Glomerular visceral epithelial cell (primary cell): ENCODE measurements at regions not wholly inside any gene's neighbourhood (a gene's known extent, or its start where the extent isn't known, plus 50 kb on each side); places are given as distances from the start of the nearest gene placed in this dataset.
"Not testable (repeated sequence)": the region's sequence is repeated elsewhere in the genome, so short reads cannot be mapped to it uniquely, and the experiment has no call there.

ENCODE experiments used
- DNase-seq: peaks from one replicate; pipeline ENCODE4 v3.0.0-alpha.2; 2016; ENCODE audit errors: extremely low spot score

DNA sequence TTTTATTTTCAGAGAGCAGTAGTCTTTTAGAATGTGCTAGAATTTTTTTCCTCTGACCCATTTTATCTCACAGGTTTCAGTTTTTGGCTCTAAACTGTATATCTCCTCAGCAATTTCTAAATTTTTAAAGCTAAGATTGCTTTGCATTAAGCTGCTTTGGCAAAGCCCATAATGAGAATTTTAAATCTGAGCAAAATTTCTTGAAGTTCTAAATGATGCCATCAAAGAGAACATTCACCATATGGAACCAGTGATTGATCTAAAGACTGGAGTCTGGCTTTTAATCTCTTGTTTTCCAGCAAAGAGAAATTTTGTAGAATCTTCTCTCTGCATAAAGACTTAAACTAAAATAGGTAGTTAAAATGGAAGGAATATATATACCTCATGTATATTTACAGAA, 313.6 kb downstream of the TBC1D32 start:
- no peak for DNase-seq

- DNase-seq: peak; percentile 15
These were observed 325.7 kb downstream of the TBC1D32 start for GRCh38 chr6:121008553-121008952.

- DNase-seq: no peak
These were observed 328.3 kb downstream of the TBC1D32 start for GRCh38 chr6:121006024-121006423.

- no peak for DNase-seq
These were observed 333.9 kb downstream of the TBC1D32 start for GRCh38 chr6:121000381-121000780.

DNA sequence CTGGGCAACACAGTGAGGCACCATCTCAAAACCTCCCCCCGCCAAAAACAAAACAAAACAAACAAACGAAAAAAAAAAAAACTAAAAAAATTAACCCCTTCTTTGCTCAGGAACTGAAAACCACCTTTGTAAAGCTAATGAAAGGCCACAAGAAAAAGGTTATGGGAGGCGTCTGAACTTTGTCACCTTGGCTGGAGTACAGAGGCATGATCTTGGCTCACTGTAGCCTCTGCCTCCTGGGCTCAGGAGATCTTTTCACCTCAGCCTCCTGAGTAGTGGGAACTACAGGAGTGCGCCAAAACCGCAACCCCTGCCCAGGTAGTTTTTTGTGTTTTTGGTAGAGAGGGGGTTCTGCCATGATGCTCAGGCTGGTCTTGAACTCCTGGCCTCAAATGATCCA, 337.9 kb downstream of the TBC1D32 start:
- no peak for DNase-seq

DNA sequence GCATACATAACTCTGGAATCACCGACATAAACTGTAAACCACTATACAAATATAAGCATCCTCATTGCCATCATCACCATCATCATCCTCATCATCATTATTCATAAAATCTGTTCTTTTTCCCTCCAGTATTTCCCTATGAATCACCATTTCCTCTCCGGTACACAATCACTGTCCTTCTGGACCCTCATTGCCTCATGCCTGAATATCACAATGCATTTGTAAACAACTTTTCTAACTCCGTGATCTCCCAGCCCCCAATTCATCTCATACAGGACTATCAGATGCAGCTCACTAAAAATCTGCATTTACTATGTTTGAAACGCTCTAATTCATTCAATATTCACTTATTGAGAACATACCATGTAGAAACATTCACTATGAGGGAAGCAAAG, 339.7 kb downstream of the TBC1D32 start:
- no peak for DNase-seq

- no peak for DNase-seq
These were observed 340.2 kb downstream of the TBC1D32 start for GRCh38 chr6:120993929-120994572.

DNA sequence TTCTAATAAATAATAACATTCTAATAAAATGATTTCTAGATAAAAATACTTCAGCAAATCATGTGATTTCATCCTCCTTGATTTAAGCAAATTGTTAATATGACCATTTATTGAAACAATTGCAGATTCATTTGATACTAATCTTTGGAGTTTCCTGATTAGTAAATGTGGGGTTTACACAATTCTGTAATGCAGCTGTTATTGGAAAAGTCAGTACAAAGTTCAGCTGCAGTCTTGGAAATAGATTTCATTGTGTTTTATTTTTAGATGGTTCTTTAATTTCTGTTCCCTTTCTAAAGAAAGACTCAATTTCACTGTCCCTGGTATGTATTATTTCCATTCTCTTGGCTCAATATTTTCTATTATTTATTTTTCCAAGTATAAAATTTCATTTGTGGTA, 342.0 kb downstream of the TBC1D32 start:
- no peak for DNase-seq

DNA sequence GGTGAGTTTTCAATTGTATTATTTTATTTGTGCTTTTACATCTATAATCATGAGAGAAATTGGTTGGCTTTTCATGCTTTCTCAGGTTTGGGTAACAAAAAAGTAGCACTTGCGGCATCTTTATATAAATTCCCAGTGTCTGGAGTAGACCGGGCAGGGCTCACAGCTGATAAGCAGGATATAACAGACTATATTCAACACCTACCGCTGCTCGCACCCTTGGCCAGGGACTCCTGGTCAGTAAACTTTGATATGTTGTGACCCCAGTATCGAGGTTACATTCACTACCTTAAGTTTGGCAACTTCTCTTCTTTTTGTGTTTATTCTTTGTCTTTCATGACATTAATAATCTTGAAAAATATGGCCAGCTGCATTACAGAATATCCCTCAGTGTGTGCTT, 343.4 kb downstream of the TBC1D32 start:
- DNase-seq: no peak

GRCh38 chr6:120981835-120982234, 352.4 kb downstream of the TBC1D32 start:
- DNase-seq: no peak

GRCh38 chr6:120966321-120966720, 368.0 kb downstream of the TBC1D32 start:
- DNase-seq: no peak

DNA sequence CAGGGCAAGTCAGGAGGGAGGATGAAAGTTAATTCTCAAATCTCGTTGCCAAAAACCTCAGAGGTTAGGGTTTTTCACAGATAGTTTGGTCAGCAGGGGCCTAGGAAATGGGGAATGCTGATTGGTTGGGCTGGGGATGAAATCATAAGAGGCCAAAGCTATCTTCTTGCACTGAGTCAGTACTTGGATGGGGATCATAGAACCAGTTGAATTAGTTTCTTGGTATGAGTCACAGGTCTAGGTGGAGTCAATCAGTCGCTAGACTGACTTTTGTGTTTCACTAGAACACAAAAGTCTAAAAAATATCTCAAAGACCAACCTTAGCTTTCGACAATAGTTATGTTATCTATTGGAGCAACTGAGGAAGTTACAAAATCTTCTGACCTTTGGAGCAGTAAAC, 368.5 kb downstream of the TBC1D32 start:
- no peak for DNase-seq

DNA sequence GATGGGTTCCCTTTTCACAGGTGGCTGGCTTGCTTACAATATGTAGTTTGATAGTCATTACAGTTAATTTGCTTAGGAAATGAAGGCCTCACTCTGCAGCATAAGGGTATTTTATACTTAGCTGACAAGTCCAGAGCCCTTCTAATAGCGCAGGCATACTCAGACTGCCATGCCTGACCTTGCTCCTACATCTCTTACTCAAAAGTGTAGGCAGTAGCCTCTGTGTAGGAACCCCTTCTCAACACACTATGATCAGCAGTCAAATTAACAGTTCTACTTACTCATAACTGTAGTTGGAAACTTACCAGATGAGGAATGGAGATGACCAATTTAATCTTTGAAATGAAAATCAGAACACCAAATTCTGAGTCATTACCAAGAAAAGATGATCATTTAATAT, 373.5 kb downstream of the TBC1D32 start:
- DNase-seq: no peak

DNA sequence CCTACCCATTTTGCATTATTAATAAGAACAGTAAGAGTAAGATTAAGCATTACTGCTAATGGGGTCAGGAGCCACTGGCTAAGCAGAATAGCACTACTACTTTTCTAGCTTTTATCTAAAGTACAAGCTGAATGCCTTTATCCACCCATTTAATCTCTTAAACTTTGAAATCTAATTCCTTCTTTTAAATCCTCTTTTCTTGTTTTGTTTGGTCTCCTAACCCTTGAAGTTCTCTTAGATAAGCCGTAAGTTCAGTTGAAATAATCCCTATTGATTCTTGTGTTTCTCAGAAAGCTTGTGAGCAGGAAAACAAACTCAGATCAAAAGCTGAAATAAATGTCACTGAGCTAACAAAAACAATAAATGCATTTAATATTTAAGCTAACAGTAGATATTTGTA, 380.2 kb downstream of the TBC1D32 start:
- DNase-seq: no peak

- no peak for DNase-seq
These were observed 383.0 kb downstream of the TBC1D32 start for GRCh38 chr6:120951258-120951657.

GRCh38 chr6:120947111-120947510, 387.2 kb downstream of the TBC1D32 start:
- no peak for DNase-seq

- DNase-seq: no peak
These were observed 388.2 kb downstream of the TBC1D32 start for GRCh38 chr6:120945905-120946594.

DNA sequence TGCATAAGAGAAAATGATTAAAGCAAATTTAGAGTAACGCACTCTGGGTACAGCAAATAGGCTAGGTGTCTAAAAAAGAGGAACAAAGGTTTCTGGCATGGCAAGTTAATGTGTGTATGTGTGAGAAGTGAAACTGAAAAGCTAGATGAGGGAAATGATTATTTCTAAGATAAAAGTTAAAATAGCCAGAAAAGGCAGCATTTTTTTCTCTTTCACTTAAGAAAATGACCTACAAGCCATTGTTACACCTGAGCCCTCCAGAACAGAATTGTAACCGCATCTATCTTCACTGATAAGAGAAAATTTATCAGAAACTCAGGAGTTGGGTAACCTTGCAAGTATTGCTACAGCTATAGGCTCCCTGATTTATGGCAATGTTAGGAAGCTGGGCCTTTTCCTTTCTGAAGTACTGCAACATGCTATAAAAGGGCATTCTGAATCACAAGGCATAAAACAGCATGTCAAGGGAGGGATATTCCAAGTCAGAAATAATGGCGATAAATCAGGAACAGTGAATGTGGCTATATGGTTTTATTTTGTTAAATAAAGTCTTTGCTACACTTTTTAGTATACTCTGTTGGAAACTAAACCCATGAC, 395.3 kb downstream of the TBC1D32 start:
- DNase-seq: no peak

- DNase-seq: no peak
These were observed 396.0 kb downstream of the TBC1D32 start for GRCh38 chr6:120938164-120938875.

DNA sequence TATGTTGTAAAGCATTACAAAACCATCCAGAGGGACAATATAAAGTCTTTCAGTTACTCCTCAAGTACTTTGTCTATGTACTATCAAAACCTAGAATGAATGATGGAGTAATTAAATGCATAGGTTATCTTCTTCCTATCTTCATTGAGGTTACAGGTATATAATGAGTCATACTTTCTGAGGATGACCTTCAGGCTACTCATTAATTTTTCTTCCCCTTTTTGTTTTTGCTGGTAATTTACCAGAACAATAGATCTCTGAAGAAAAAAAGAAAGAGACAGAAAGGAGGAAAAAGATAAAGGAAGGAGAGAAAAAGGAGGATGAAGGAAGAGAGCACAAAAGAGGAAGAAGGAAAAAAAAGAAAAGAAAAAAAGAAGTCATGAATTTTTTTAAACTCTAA, 398.4 kb downstream of the TBC1D32 start:
- DNase-seq: no peak

- no peak for DNase-seq
These were observed 399.3 kb downstream of the TBC1D32 start for GRCh38 chr6:120935016-120935415.

DNA sequence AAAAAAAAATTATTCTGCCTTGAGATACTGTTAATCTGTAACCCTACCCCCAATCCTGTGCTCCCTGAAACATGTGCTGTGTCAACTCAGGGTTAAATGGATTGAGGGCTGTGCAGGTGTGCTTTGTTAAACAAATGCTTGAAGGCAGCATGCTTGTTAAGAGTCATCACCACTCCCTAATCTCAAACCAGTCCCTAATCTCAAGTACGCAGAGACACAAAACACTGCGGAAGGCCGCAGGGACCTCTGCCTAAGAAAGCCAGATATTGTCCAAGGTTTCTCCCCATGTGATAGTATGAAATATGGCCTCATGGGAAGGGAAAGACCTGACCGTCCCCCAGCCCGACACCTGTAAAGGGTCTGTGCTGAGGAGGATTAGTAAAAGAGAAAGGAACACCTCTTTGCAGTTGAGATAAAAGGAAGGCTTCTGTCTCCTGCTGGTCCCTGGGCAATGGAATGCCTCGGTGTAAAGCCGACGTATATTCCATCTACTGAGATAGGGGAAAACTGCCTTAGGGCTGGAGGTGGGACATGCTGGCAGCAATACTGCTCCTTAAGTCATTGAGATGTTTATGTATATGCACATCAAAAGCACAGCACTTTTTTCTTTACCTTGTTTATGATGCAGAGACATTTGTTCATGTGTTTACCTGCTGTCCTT, 402.6 kb downstream of the TBC1D32 start:
- not testable (repeated sequence) for DNase-seq
